ENCODE measurements at regions not wholly inside any gene's neighbourhood (a gene's known extent, or its start where the extent isn't known, plus 50 kb on each side); places are given as distances from the start of the nearest gene placed in this dataset.

DNA sequence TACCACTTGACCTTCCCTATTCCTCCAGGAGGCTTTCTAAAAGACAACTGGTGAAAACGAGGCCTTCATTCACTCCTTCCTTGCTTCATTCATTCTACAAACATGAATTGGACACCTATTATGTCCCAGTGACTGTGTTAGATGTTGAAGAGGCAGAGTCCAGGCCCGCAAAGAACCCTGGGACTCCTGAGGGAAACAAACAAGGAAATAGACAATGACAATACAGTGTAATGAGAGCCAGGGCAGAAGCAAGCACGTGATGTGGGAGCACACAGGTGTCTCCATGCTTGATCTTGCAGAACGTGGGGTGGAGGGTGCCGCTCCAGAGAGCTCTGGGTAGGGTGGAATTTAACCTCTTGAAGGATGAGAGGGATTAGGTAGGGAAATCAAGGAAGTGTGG, 137.6 kb upstream of the KLF3 start:
- no peak overlapping the region for H3K4me2 ChIP-seq (ENCODE audit: low read length)
- TF ChIP-seq CTCF (IDR thresholded peaks at IDR 0.05) = no peak
- no peaks in the 10 kb centered on the region for H3K79me2 ChIP-seq
- H3K9me3 ChIP-seq (ENCODE audit: control insufficient read depth, low read length) = no peaks in the 10 kb centered on the region
- H3K4me3 ChIP-seq (ENCODE audit: low read depth, low read length) = no peak overlapping the region
- H3K4me1 ChIP-seq = peaks cover 30% of the 10 kb centered on the region
- peak overlapping the region; percentile 36 for H2AFZ ChIP-seq
- no peak overlapping the region for H3K9ac ChIP-seq
- no peaks in the 10 kb centered on the region for H3K27me3 ChIP-seq (ENCODE audit: control insufficient read depth, insufficient read depth, low read length)
- peak overlapping the region; percentile 99 for H3K27ac ChIP-seq
- H3K36me3 ChIP-seq (ENCODE audit: control insufficient read depth, insufficient read depth, low read length) = no peaks in the 10 kb centered on the region

GRCh38 chr4:38529189-38530115, 134.5 kb upstream of the KLF3 start:
- peak overlapping the region; percentile 70 for H2AFZ ChIP-seq
- no peaks in the 10 kb centered on the region for H3K27me3 ChIP-seq (ENCODE audit: control insufficient read depth, insufficient read depth, low read length)
- TF ChIP-seq CTCF (IDR thresholded peaks at IDR 0.05) = no peak
- no peak overlapping the region for H3K4me3 ChIP-seq (ENCODE audit: low read depth, low read length)
- H3K4me2 ChIP-seq (ENCODE audit: low read length) = peak overlapping the region; percentile 21
- peaks cover 27% of the 10 kb centered on the region for H3K4me1 ChIP-seq
- H3K9ac ChIP-seq = no peak overlapping the region
- no peaks in the 10 kb centered on the region for H3K36me3 ChIP-seq (ENCODE audit: control insufficient read depth, insufficient read depth, low read length)
- peak overlapping the region; percentile 80 for H3K27ac ChIP-seq
- H3K9me3 ChIP-seq (ENCODE audit: control insufficient read depth, low read length) = no peaks in the 10 kb centered on the region
- H3K79me2 ChIP-seq = no peaks in the 10 kb centered on the region

- Histone ChIP-seq H3K9ac (no peak overlapping the region), H3K27me3 (ENCODE audit: control insufficient read depth, insufficient read depth, low read length) (no peaks in the 10 kb centered on the region), H3K79me2 (no peaks in the 10 kb centered on the region), H3K4me3 (ENCODE audit: low read depth, low read length) (no peak overlapping the region), H3K9me3 (ENCODE audit: control insufficient read depth, low read length) (no peaks in the 10 kb centered on the region), H3K4me2 (ENCODE audit: low read length) (no peak overlapping the region), H3K27ac (peak overlapping the region; percentile 80), H2AFZ (no peak overlapping the region), H3K36me3 (ENCODE audit: control insufficient read depth, insufficient read depth, low read length) (no peaks in the 10 kb centered on the region), H3K4me1 (peaks cover 18% of the 10 kb centered on the region)
- TF ChIP-seq CTCF (IDR thresholded peaks at IDR 0.05) = no peak
Measured at GRCh38 chr4:38530486-38530885, 133.5 kb upstream of the KLF3 start.

GRCh38 chr4:38531141-38531727, 132.8 kb upstream of the KLF3 start:
- Histone ChIP-seq H3K9ac (no peak overlapping the region), H3K27me3 (ENCODE audit: control insufficient read depth, insufficient read depth, low read length) (no peaks in the 10 kb centered on the region), H3K4me1 (peaks cover 12% of the 10 kb centered on the region), H3K9me3 (ENCODE audit: control insufficient read depth, low read length) (no peaks in the 10 kb centered on the region), H3K79me2 (no peaks in the 10 kb centered on the region), H3K4me2 (ENCODE audit: low read length) (peak overlapping the region; percentile 34), H3K27ac (peak overlapping the region; percentile 65), H2AFZ (peak overlapping the region; percentile 53), H3K4me3 (ENCODE audit: low read depth, low read length) (no peak overlapping the region), H3K36me3 (ENCODE audit: control insufficient read depth, insufficient read depth, low read length) (no peaks in the 10 kb centered on the region)
- no peak for TF ChIP-seq CTCF (IDR thresholded peaks at IDR 0.05)
